Stomach (tissue), 8 donors: ENCODE measurements at regions not wholly inside any gene's neighbourhood (a gene's known extent, or its start where the extent isn't known, plus 50 kb on each side); places are given as distances from the start of the nearest gene placed in this dataset.
A peak's percentile ranks its signal among the peaks of the same experiment; 100 is the strongest.

Source experiments
- DNase-seq, 2 donors: peaks; one replicate each; pipeline versions ENCODE4 v3.0.0 to v3.0.0-alpha.2; 2013 to 2019
- H3K27ac ChIP-seq, 5 donors: fragments of 200-600 bp in 4 of 5; sonication (generic) in 4 of 5; one replicate each; pipeline ENCODE4 v1.5.1; 2013 to 2019; ENCODE audit warnings: mild to moderate bottlenecking in 1 of 5, moderate library complexity in 1 of 5
- H3K27me3 ChIP-seq, 3 donors: fragments of 200-600 bp; sonication (generic); one replicate each; pipeline ENCODE4 v1.5.1; 2017 to 2019; ENCODE audit warnings: mixed run types in 1 of 3
- H3K36me3 ChIP-seq, 4 donors: fragments of 200-600 bp; sonication (generic); 1 replicate in 3 of 4; 2 replicates in 1 of 4; pipeline ENCODE4 v1.5.1; 2016 to 2019
- H3K4me1 ChIP-seq, 4 donors: fragments of 200-600 bp; sonication (generic); one replicate each; pipeline ENCODE4 v1.5.1; 2016 to 2019
- H3K4me3 ChIP-seq, 4 donors: fragments of 200-600 bp; sonication (generic) in 3 of 4; one replicate each; pipeline ENCODE4 v1.5.1; 2016 to 2019; ENCODE audit warnings: mild to moderate bottlenecking in 1 of 4
- H3K9me3 ChIP-seq, 4 donors: fragments of 200-600 bp; sonication (generic); one replicate each; pipeline ENCODE4 v1.5.1; 2016 to 2019
- CTCF ChIP-seq, 7 experiments: fragments of 450-650 bp in 4 of 7; fragments of 200-600 bp in 3 of 7; sonication (generic) in 3 of 7; IDR thresholded peaks; one replicate each; pipeline ENCODE4 v1.5.1; 2016 to 2019; ENCODE audit warnings: antibody characterized with exemption in 7 of 7, control low read depth in 2 of 7, mild to moderate bottlenecking in 1 of 7
- EP300 ChIP-seq: sonication (generic); formaldehyde crosslinking; IDR thresholded peaks from one replicate; pipeline ENCODE4 v1.6.1; 2017; ENCODE audit warnings: antibody characterized with exemption
- POLR2A ChIP-seq, 4 donors: fragments of 450-650 bp; IDR thresholded peaks; one replicate each; pipeline ENCODE4 v1.6.1; 2016; ENCODE audit warnings: antibody characterized with exemption in 4 of 4, control low read depth in 2 of 4, mild to moderate bottlenecking in 1 of 4, moderate library complexity in 1 of 4
- POLR2AphosphoS5 ChIP-seq, 3 donors: sonication (generic); formaldehyde crosslinking; IDR thresholded peaks; one replicate each; pipeline ENCODE4 v1.6.1; 2016; ENCODE audit warnings: antibody characterized with exemption in 3 of 3
- whole genome bisulfite sequencing, 5 donors: extraction: QIAGEN DNeasy Blood & Tissue Kit in 3 of 5; methylation state at CpG; one replicate each; pipeline versions ENCODE4 v1.1.5 to v1.1.7; 2013 to 2018; 5-methylcytosine and 5-hydroxymethylcytosine counted together
- intact Hi-C: fragments of 100-400 bp; cut with DNase I; formaldehyde crosslinking; loops from one replicate; pipeline ENCODE4 v1.15.1; 2023; ENCODE audit warnings: low total_unique reads
- donor health status: healthy with polysubstance abuse.
- donor health status: Bipolar disorder and iron deficiency.
- donor health status: healthy.

DNA sequence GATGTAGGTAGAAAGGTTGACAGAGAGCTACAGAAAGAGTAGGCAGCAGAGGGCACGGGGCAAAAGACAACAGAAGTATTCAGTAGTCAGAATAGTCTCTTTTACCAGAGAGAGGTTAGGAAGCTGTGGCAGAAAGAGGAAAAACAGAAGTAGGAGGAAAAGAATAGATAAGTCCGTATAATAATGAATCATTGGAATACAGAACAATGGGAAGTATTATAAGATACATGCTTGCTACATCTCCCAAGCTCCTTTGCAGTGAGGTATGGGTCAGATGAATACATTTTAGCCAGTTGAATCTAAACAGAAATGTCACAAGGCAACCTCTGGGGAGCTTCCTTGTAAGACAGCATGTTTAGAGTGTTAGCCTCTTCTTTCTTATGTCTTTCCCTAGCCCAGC lies 570.5 kb upstream of the CITED2 start:
- H3K4me3 ChIP-seq, result no peak overlapping the region
- H3K27me3 ChIP-seq, result no peaks in the 10 kb centered on the region
- intact Hi-C loops, result no loop called here
- peaks cover 0 to 7% (median 3%) of the 10 kb centered on the region in 4 donors for H3K9me3 ChIP-seq
- no peaks in the 10 kb centered on the region for H3K36me3 ChIP-seq
- 66 to 85% (median 74%) methylated on average over 2 of the region's 2 CpGs for WGBS, 5 donors
- TF ChIP-seq POLR2A (IDR thresholded peaks at IDR 0.05) (no peak), EP300 (no peak)
- peaks cover 0 to 17% (median 6%) of the 10 kb centered on the region in 4 donors for H3K4me1 ChIP-seq
- H3K27ac ChIP-seq, result no peak overlapping the region
- no peak for DNase-seq

DNA sequence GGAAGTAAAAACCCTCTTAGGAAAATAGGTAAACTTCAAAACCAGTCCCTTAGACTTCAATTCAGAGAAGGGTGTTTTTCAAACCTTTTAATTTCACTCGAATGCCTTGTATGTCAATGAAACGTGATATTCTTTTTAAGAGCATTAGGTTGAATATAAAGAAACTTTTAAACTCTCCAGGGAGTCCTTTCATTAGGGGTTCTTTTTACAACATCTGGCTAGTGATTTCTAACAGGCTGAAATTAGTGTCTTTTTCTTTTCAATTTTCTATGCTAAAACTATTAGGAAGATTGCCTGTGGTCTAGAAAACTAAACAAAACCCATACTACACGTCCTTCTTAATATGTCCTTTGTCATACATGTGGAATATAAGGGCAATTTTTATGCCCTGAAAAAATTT lies 569.7 kb upstream of the CITED2 start:
- Histone ChIP-seq H3K36me3 (no peaks in the 10 kb centered on the region), H3K27me3 (no peaks in the 10 kb centered on the region), H3K9me3 (no peaks in the 10 kb centered on the region), H3K27ac (no peak overlapping the region), H3K4me1 (peaks cover 0 to 17% (median 6%) of the 10 kb centered on the region in 4 donors), H3K4me3 (no peak overlapping the region)
- intact Hi-C loops, result no loop called here
- WGBS, 5 donors, result 62 to 78% (median 72%) methylated on average over 3 of the region's 3 CpGs
- TF ChIP-seq EP300, result no peak
- no peak for TF ChIP-seq POLR2AphosphoS5 (IDR thresholded peaks at IDR 0.05)
- TF ChIP-seq POLR2A (IDR thresholded peaks at IDR 0.05), result no peak
- TF ChIP-seq CTCF (IDR thresholded peaks at IDR 0.05), result no peak
- no peak for DNase-seq

- intact Hi-C loops, result no loop called here
- DNase-seq, result peak in 1 of 2 donors; percentile 85
- Histone ChIP-seq H3K27me3 (no peaks in the 10 kb centered on the region), H3K9me3 (no peaks in the 10 kb centered on the region), H3K4me1 (peaks cover 0 to 17% (median 6%) of the 10 kb centered on the region in 4 donors), H3K4me3 (no peak overlapping the region), H3K27ac (peak overlapping the region in 1 of 5 donors; percentile 11), H3K36me3 (no peaks in the 10 kb centered on the region)
- TF ChIP-seq CTCF (IDR thresholded peaks at IDR 0.05) (no peak), POLR2A (IDR thresholded peaks at IDR 0.05) (no peak), POLR2AphosphoS5 (IDR thresholded peaks at IDR 0.05) (no peak), EP300 (no peak)
Measured at GRCh38 chr6:139943391-139943790, 568.9 kb upstream of the CITED2 start.

- H3K4me3 ChIP-seq, result no peak overlapping the region
- intact Hi-C loops, result no loop called here
- no peaks in the 10 kb centered on the region for H3K27me3 ChIP-seq
- TF ChIP-seq EP300, result no peak
- no peaks in the 10 kb centered on the region for H3K36me3 ChIP-seq
- H3K4me1 ChIP-seq, result peaks cover 0 to 17% (median 6%) of the 10 kb centered on the region in 4 donors
- WGBS, 5 donors, result 70 to 83% (median 79%) methylated on average over 5 of the region's 5 CpGs
- DNase-seq, result no peak
- peak overlapping the region in 1 of 5 donors; percentile 11 for H3K27ac ChIP-seq
- H3K9me3 ChIP-seq, result no peaks in the 10 kb centered on the region
Measured at GRCh38 chr6:139942331-139942730, 567.9 kb upstream of the CITED2 start.

- intact Hi-C loops, result no loop called here
- H3K27ac ChIP-seq, result no peak overlapping the region
- WGBS, 5 donors, result 13 to 80% (median 19%) methylated on average over 3 of the region's 3 CpGs
- H3K36me3 ChIP-seq, result no peaks in the 10 kb centered on the region
- peaks cover 0 to 17% (median 6%) of the 10 kb centered on the region in 4 donors for H3K4me1 ChIP-seq
- H3K4me3 ChIP-seq, result no peak overlapping the region
- no peaks in the 10 kb centered on the region for H3K9me3 ChIP-seq
- TF ChIP-seq POLR2AphosphoS5 (IDR thresholded peaks at IDR 0.05) (no peak), POLR2A (IDR thresholded peaks at IDR 0.05) (no peak), EP300 (no peak), CTCF (IDR thresholded peaks at IDR 0.05) (no peak)
- no peak for DNase-seq
- no peaks in the 10 kb centered on the region for H3K27me3 ChIP-seq
Measured at GRCh38 chr6:139941826-139942225, 567.4 kb upstream of the CITED2 start.
